H1 (cell line): ENCODE measurements at regions not wholly inside any gene's neighbourhood (a gene's known extent, or its start where the extent isn't known, plus 50 kb on each side); places are given as distances from the start of the nearest gene placed in this dataset.

ENCODE experiments used
- E2F6 ChIP-seq: IDR thresholded peaks from 2 replicates; pipeline ENCODE4 v1.6.1; 2012; ENCODE audit warnings: inconsistent platforms
- NANOG ChIP-seq: IDR thresholded peaks from 2 replicates; pipeline ENCODE4 v1.6.1; 2011; ENCODE audit warnings: low read length, low read depth, mild to moderate bottlenecking, inconsistent platforms; ENCODE audit not compliant: insufficient read depth, poor library complexity, severe bottlenecking
- PHF8 ChIP-seq: fragments of 200-600 bp; sonication (generic); conservative IDR thresholded peaks from 2 replicates; pipeline ENCODE4 v1.7.1; 2012; ENCODE audit warnings: low read depth, mild to moderate bottlenecking, inconsistent platforms, low read length, moderate library complexity
- TCF12 ChIP-seq: IDR thresholded peaks from 2 replicates; pipeline ENCODE4 v1.6.1; 2011; ENCODE audit warnings: low read depth, mild to moderate bottlenecking, low read length

DNA sequence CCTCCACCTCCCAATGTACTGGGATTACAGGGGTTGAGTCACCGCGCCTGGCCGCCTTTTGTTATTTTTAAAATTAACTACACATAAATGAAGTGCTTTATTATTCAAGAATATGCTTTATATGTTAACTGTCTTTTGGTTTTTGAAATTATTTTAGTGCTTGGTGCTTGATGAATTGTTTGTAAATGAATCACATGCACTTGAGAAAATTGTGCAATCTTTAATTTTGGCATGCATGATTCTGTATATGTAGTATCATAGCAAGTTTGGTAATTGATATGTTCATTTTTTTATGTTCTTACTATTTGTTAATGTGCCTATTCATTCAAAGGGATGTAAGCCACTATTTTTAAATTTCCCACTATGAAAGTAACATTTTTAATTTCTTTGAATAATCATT is 440.9 kb downstream of the NAV3 start (continued):
- TF ChIP-seq TCF12: no peak
- TF ChIP-seq PHF8: no peak
- no peak for TF ChIP-seq NANOG
- TF ChIP-seq E2F6: no peak
